Cardiac fibroblast (primary cell): ENCODE measurements at regions not wholly inside any gene's neighbourhood (a gene's known extent, or its start where the extent isn't known, plus 50 kb on each side); places are given as distances from the start of the nearest gene placed in this dataset.

ENCODE experiments used
- DNase-seq, 2 donors: peaks; one replicate each; pipeline versions ENCODE4 v3.0.0 to v3.0.0-alpha.2; 2010; ENCODE audit warnings: low read depth in 2 of 2
- H3K4me3 ChIP-seq, 2 donors: replicated peaks in 1 of 2; 1 replicate in 1 of 2; 2 replicates in 1 of 2; pipeline ENCODE4 v1.5.1; 2011; ENCODE audit warnings: low read depth in 2 of 2, low read length in 2 of 2, mild to moderate bottlenecking in 2 of 2, moderate library complexity in 1 of 2
- CTCF ChIP-seq: IDR thresholded peaks from one replicate; pipeline ENCODE4 v1.5.1; 2011; ENCODE audit warnings: low read depth, mild to moderate bottlenecking, low read length, inconsistent platforms

- H3K4me3 ChIP-seq, result no peak overlapping the region
- no peak for DNase-seq
Measured at GRCh38 chr2:14550658-14551057, 81.9 kb upstream of the LRATD1 start.

GRCh38 chr2:14551069-14551468 lies 81.4 kb upstream of the LRATD1 start:
- DNase-seq, result no peak
- no peak overlapping the region for H3K4me3 ChIP-seq
- TF ChIP-seq CTCF, result no peak

More at GRCh38 chr2:14550658-14551057, 81.9 kb upstream of the LRATD1 start:
- no peak for TF ChIP-seq CTCF

- no peak for TF ChIP-seq CTCF
- DNase-seq, result no peak
- no peak overlapping the region for H3K4me3 ChIP-seq
Measured at GRCh38 chr2:14552286-14552685, 80.2 kb upstream of the LRATD1 start.

- no peak for DNase-seq
- H3K4me3 ChIP-seq, result no peak overlapping the region
- no peak for TF ChIP-seq CTCF
Measured at GRCh38 chr2:14552818-14553217, 79.7 kb upstream of the LRATD1 start.

- TF ChIP-seq CTCF, result no peak
- H3K4me3 ChIP-seq, result no peak overlapping the region
- no peak for DNase-seq
Measured at GRCh38 chr2:14554849-14555545, 77.5 kb upstream of the LRATD1 start.

GRCh38 chr2:14557111-14557510 lies 75.4 kb upstream of the LRATD1 start:
- TF ChIP-seq CTCF, result no peak
- H3K4me3 ChIP-seq, result no peak overlapping the region
- no peak for DNase-seq

GRCh38 chr2:14557916-14558315 lies 74.6 kb upstream of the LRATD1 start:
- no peak for TF ChIP-seq CTCF
- no peak for DNase-seq
- no peak overlapping the region for H3K4me3 ChIP-seq
